ENCODE measurements at regions not wholly inside any gene's neighbourhood (a gene's known extent, or its start where the extent isn't known, plus 50 kb on each side); places are given as distances from the start of the nearest gene placed in this dataset.
"Not testable (repeated sequence)": the region's sequence is repeated elsewhere in the genome, so short reads cannot be mapped to it uniquely, and the experiment has no call there.

- 63% methylated on average over 5 of the region's 7 CpGs for WGBS (ENCODE audit: insufficient coverage)
- no peak overlapping the region for H3K27ac ChIP-seq (ENCODE audit: low read depth, low read length)
- no peaks in the 10 kb centered on the region for H3K4me1 ChIP-seq (ENCODE audit: control insufficient read depth, insufficient read depth, low read length)
- H3K9me3 ChIP-seq (ENCODE audit: control insufficient read depth, insufficient read depth, low read length): no peaks in the 10 kb centered on the region
- no peaks in the 10 kb centered on the region for H3K27me3 ChIP-seq (ENCODE audit: control insufficient read depth, insufficient read depth, low read length)
- H3K36me3 ChIP-seq (ENCODE audit: control insufficient read depth, insufficient read depth, low read length): no peaks in the 10 kb centered on the region
- DNase-seq (ENCODE audit: low read depth in 4 of 6, low spot score in 6 of 6): peak in 2 of 6 donors; percentile 15 to 45
- H3K4me3 ChIP-seq (ENCODE audit: low read depth, low read length): no peak overlapping the region
Observed at GRCh38 chr5:57429513-57430120, 53.0 kb downstream of the ACTBL2 start.

- H3K9me3 ChIP-seq (ENCODE audit: control insufficient read depth, insufficient read depth, low read length); H3K27me3 ChIP-seq (ENCODE audit: control insufficient read depth, insufficient read depth, low read length); H3K4me3 ChIP-seq (ENCODE audit: low read depth, low read length); H3K27ac ChIP-seq (ENCODE audit: low read depth, low read length); H3K4me1 ChIP-seq (ENCODE audit: control insufficient read depth, insufficient read depth, low read length); DNase-seq (ENCODE audit: low read depth in 4 of 6, low spot score in 6 of 6); H3K36me3 ChIP-seq (ENCODE audit: control insufficient read depth, insufficient read depth, low read length): not testable (repeated sequence)
- WGBS (ENCODE audit: insufficient coverage): no CpG with 5 or more reads among the region's 2 CpGs
Observed at GRCh38 chr5:57429021-57429420, 53.6 kb downstream of the ACTBL2 start.

GRCh38 chr5:57422993-57423392 is 59.6 kb downstream of the ACTBL2 start:
- DNase-seq (ENCODE audit: low read depth in 4 of 6, low spot score in 6 of 6): no peak
- no peaks in the 10 kb centered on the region for H3K27me3 ChIP-seq (ENCODE audit: control insufficient read depth, insufficient read depth, low read length)
- WGBS (ENCODE audit: insufficient coverage): 97% methylated on average over 17 of the region's 17 CpGs

GRCh38 chr5:57422341-57422740 is 60.3 kb downstream of the ACTBL2 start:
- no peak overlapping the region for H3K27ac ChIP-seq (ENCODE audit: low read depth, low read length)
- H3K4me1 ChIP-seq (ENCODE audit: control insufficient read depth, insufficient read depth, low read length): no peaks in the 10 kb centered on the region
- WGBS (ENCODE audit: insufficient coverage): 93% methylated on average over 21 of the region's 21 CpGs
- no peak for DNase-seq (ENCODE audit: low read depth in 4 of 6, low spot score in 6 of 6)
- H3K4me3 ChIP-seq (ENCODE audit: low read depth, low read length): no peak overlapping the region
- H3K9me3 ChIP-seq (ENCODE audit: control insufficient read depth, insufficient read depth, low read length): no peaks in the 10 kb centered on the region
- H3K36me3 ChIP-seq (ENCODE audit: control insufficient read depth, insufficient read depth, low read length): no peaks in the 10 kb centered on the region
- H3K27me3 ChIP-seq (ENCODE audit: control insufficient read depth, insufficient read depth, low read length): no peaks in the 10 kb centered on the region

More at GRCh38 chr5:57422993-57423392, 59.6 kb downstream of the ACTBL2 start:
- H3K4me3 ChIP-seq (ENCODE audit: low read depth, low read length): no peak overlapping the region
- H3K27ac ChIP-seq (ENCODE audit: low read depth, low read length): no peak overlapping the region
- no peaks in the 10 kb centered on the region for H3K36me3 ChIP-seq (ENCODE audit: control insufficient read depth, insufficient read depth, low read length)
- H3K9me3 ChIP-seq (ENCODE audit: control insufficient read depth, insufficient read depth, low read length): no peaks in the 10 kb centered on the region
- no peaks in the 10 kb centered on the region for H3K4me1 ChIP-seq (ENCODE audit: control insufficient read depth, insufficient read depth, low read length)

- Histone ChIP-seq H3K27me3 (ENCODE audit: control insufficient read depth, insufficient read depth, low read length) (no peaks in the 10 kb centered on the region), H3K27ac (ENCODE audit: low read depth, low read length) (no peak overlapping the region), H3K4me3 (ENCODE audit: low read depth, low read length) (no peak overlapping the region), H3K4me1 (ENCODE audit: control insufficient read depth, insufficient read depth, low read length) (no peaks in the 10 kb centered on the region), H3K36me3 (ENCODE audit: control insufficient read depth, insufficient read depth, low read length) (no peaks in the 10 kb centered on the region), H3K9me3 (ENCODE audit: control insufficient read depth, insufficient read depth, low read length) (no peaks in the 10 kb centered on the region)
- 100% methylated on average over 1 of the region's 3 CpGs for WGBS (ENCODE audit: insufficient coverage)
- DNase-seq (ENCODE audit: low read depth in 4 of 6, low spot score in 6 of 6): no peak
Observed at GRCh38 chr5:57420801-57421200, 61.8 kb downstream of the ACTBL2 start.

- no peaks in the 10 kb centered on the region for H3K9me3 ChIP-seq (ENCODE audit: control insufficient read depth, insufficient read depth, low read length)
- DNase-seq (ENCODE audit: low read depth in 4 of 6, low spot score in 6 of 6): no peak
- no peaks in the 10 kb centered on the region for H3K36me3 ChIP-seq (ENCODE audit: control insufficient read depth, insufficient read depth, low read length)
- H3K4me1 ChIP-seq (ENCODE audit: control insufficient read depth, insufficient read depth, low read length): no peaks in the 10 kb centered on the region
- no peak overlapping the region for H3K4me3 ChIP-seq (ENCODE audit: low read depth, low read length)
- H3K27me3 ChIP-seq (ENCODE audit: control insufficient read depth, insufficient read depth, low read length): no peaks in the 10 kb centered on the region
- H3K27ac ChIP-seq (ENCODE audit: low read depth, low read length): no peak overlapping the region
- WGBS (ENCODE audit: insufficient coverage): no CpG with 5 or more reads among the region's 2 CpGs
Observed at GRCh38 chr5:57417971-57418370, 64.6 kb downstream of the ACTBL2 start.

- H3K27me3 ChIP-seq (ENCODE audit: control insufficient read depth, insufficient read depth, low read length): no peaks in the 10 kb centered on the region
- H3K4me1 ChIP-seq (ENCODE audit: control insufficient read depth, insufficient read depth, low read length): no peaks in the 10 kb centered on the region
- no peak overlapping the region for H3K27ac ChIP-seq (ENCODE audit: low read depth, low read length)
- 85% methylated on average over 6 of the region's 6 CpGs for WGBS (ENCODE audit: insufficient coverage)
- H3K4me3 ChIP-seq (ENCODE audit: low read depth, low read length): no peak overlapping the region
- DNase-seq (ENCODE audit: low read depth in 4 of 6, low spot score in 6 of 6): no peak
- no peaks in the 10 kb centered on the region for H3K36me3 ChIP-seq (ENCODE audit: control insufficient read depth, insufficient read depth, low read length)
- H3K9me3 ChIP-seq (ENCODE audit: control insufficient read depth, insufficient read depth, low read length): no peaks in the 10 kb centered on the region
Observed at GRCh38 chr5:57417320-57417719, 65.3 kb downstream of the ACTBL2 start.

GRCh38 chr5:57416278-57416994 is 66.2 kb downstream of the ACTBL2 start:
- H3K27ac ChIP-seq (ENCODE audit: low read depth, low read length): no peak overlapping the region
- peak in 2 of 6 donors; percentile 51 to 56 for DNase-seq (ENCODE audit: low read depth in 4 of 6, low spot score in 6 of 6)
- 76% methylated on average over 4 of the region's 4 CpGs for WGBS (ENCODE audit: insufficient coverage)
- no peaks in the 10 kb centered on the region for H3K36me3 ChIP-seq (ENCODE audit: control insufficient read depth, insufficient read depth, low read length)
- H3K27me3 ChIP-seq (ENCODE audit: control insufficient read depth, insufficient read depth, low read length): no peaks in the 10 kb centered on the region
- H3K4me3 ChIP-seq (ENCODE audit: low read depth, low read length): no peak overlapping the region
- H3K4me1 ChIP-seq (ENCODE audit: control insufficient read depth, insufficient read depth, low read length): no peaks in the 10 kb centered on the region
- H3K9me3 ChIP-seq (ENCODE audit: control insufficient read depth, insufficient read depth, low read length): no peaks in the 10 kb centered on the region

- no peak overlapping the region for H3K27ac ChIP-seq (ENCODE audit: low read depth, low read length)
Observed at GRCh38 chr5:57414857-57415256, 67.8 kb downstream of the ACTBL2 start.

GRCh38 chr5:57414191-57414590 is 68.4 kb downstream of the ACTBL2 start:
- WGBS (ENCODE audit: insufficient coverage): 55% methylated on average over 2 of the region's 3 CpGs
- H3K4me1 ChIP-seq (ENCODE audit: control insufficient read depth, insufficient read depth, low read length): no peaks in the 10 kb centered on the region
- no peak overlapping the region for H3K27ac ChIP-seq (ENCODE audit: low read depth, low read length)
- no peaks in the 10 kb centered on the region for H3K9me3 ChIP-seq (ENCODE audit: control insufficient read depth, insufficient read depth, low read length)
- H3K36me3 ChIP-seq (ENCODE audit: control insufficient read depth, insufficient read depth, low read length): no peaks in the 10 kb centered on the region
- DNase-seq (ENCODE audit: low read depth in 4 of 6, low spot score in 6 of 6): peak in 4 of 6 donors; percentile 17 to 90 (median 40)
- no peak overlapping the region for H3K4me3 ChIP-seq (ENCODE audit: low read depth, low read length)
- no peaks in the 10 kb centered on the region for H3K27me3 ChIP-seq (ENCODE audit: control insufficient read depth, insufficient read depth, low read length)

More at GRCh38 chr5:57414857-57415256, 67.8 kb downstream of the ACTBL2 start:
- H3K9me3 ChIP-seq (ENCODE audit: control insufficient read depth, insufficient read depth, low read length): no peaks in the 10 kb centered on the region
- H3K4me1 ChIP-seq (ENCODE audit: control insufficient read depth, insufficient read depth, low read length): no peaks in the 10 kb centered on the region
- H3K4me3 ChIP-seq (ENCODE audit: low read depth, low read length): no peak overlapping the region
- WGBS (ENCODE audit: insufficient coverage): no CpG with 5 or more reads among the region's 2 CpGs
- DNase-seq (ENCODE audit: low read depth in 4 of 6, low spot score in 6 of 6): peak in 2 of 6 donors; percentile 52 to 66
- H3K27me3 ChIP-seq (ENCODE audit: control insufficient read depth, insufficient read depth, low read length): no peaks in the 10 kb centered on the region
- no peaks in the 10 kb centered on the region for H3K36me3 ChIP-seq (ENCODE audit: control insufficient read depth, insufficient read depth, low read length)
